ENCODE measurements at regions not wholly inside any gene's neighbourhood (a gene's known extent, or its start where the extent isn't known, plus 50 kb on each side); places are given as distances from the start of the nearest gene placed in this dataset.
"Not testable (repeated sequence)": the region's sequence is repeated elsewhere in the genome, so short reads cannot be mapped to it uniquely, and the experiment has no call there.

GRCh38 chr9:19935422-19935821 is 146.6 kb upstream of the SLC24A2 start:
- no peak for DNase-seq (ENCODE audit: low spot score)

GRCh38 chr9:19934301-19934871 is 145.5 kb upstream of the SLC24A2 start:
- DNase-seq (ENCODE audit: low spot score), result no peak

- DNase-seq (ENCODE audit: low spot score), result no peak
These were observed 142.5 kb upstream of the SLC24A2 start for GRCh38 chr9:19931098-19931890.

DNA sequence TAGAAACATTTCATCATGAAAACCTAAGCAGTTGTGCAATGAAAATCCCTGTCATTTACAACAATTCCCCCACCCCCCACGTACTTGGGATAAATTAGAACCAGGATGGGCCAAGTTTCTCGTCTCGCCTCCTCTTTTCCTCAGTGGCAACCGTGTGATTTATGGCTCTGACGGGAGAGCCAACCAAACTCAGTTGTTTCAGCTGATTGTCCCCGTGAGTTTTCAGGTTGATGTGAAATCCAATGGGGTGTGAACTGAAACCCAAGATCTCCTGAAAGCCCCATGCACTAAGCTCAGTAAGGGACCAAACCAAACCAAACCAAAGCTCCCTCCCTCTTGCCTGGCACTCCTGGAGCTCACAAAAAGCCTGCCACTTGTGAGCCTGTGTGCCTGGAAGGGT is 138.7 kb upstream of the SLC24A2 start:
- DNase-seq (ENCODE audit: low spot score), result no peak

DNA sequence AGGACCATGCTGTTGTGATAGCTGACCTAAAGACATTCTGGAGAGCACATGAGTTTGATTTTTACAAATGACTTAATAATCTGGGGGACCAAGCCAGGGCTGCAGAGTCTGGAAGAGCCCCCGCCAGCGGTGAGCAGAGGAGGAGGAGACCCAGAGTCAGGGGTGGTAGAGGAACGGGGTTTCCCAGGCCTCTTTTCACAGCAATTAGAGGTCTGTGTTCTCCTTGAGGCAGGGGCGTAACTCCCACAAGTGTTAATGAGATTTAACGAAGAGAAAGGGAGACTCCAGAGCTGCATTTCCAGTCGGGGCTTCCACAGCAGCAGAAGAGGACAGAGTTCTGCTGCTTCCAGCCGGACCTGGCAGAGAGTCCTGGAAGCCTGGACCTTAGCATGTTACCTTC is 137.9 kb upstream of the SLC24A2 start:
- DNase-seq (ENCODE audit: low spot score), result no peak

- peak; percentile 86 for DNase-seq (ENCODE audit: low spot score)
These were observed 137.1 kb upstream of the SLC24A2 start for GRCh38 chr9:19925674-19926503.

DNA sequence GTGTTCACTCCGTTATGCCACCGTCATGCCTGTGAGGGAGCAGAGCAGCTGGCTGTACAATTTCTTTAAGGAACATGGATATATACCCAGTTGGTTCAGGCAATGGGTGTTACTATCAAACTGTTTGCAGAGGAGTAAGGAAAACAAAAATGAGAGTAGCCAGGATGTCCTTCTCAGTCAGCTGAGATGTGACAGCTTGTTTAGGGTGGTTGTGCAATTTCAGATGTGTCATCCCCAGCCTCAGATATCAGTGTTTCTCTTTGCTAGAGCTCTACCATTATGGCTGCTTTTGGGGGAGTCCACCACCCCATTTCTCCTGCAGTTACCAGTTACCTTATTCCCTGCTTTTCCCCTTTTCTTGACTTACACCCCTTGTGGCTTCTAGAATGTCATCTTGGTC is 135.2 kb upstream of the SLC24A2 start:
- no peak for DNase-seq (ENCODE audit: low spot score)

DNA sequence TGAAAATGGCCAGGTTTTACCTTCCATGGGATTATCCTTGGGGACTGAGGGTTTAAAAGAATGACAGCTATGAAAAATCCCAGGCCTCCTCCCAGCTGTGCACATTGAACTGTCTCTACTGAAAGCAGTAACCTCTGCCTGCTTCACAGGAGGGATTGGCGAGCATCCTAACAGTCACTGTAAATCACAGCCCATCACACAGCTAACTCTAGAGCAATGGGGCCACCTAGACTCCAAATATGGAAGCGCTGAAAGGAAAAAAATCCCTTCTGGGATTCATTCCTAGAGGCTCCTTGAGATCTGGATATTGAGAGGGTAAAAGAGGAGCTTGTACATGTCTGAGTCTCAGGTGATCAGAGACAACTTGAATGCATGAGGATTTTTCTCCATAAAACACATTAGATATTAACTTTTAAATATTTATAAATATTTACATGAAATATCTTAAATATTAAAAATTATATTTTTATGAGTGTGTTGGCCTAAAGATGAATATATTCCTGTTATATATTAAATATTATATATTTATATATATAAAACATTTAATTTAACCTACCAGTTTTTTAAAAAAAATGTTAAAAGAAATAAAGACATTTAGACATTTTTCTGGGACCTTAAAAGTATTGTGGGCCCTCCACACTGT is 133.8 kb upstream of the SLC24A2 start:
- DNase-seq (ENCODE audit: low spot score), result no peak

DNA sequence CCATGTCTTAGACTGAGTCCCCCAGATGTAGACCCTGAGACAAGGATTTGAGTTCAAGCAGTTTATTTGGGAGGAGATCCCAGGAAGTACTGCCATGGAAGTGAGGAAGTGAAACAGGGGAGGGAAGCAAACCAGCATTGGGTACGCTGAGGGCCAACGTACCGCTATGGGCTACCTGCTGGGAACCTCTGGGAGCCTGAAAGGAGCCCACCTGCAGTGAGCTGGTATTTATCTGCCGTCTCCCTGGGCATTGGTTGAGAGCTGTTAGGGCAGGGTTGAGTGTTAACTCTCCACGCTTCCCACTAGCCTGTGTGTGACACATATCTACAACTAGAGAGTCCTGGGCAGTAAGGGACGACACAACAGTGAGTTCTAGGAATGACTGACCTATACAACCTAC is 131.6 kb upstream of the SLC24A2 start:
- DNase-seq (ENCODE audit: low spot score), result no peak

- DNase-seq (ENCODE audit: low spot score), result no peak
These were observed 129.8 kb upstream of the SLC24A2 start for GRCh38 chr9:19918630-19919029.

GRCh38 chr9:19914044-19914443 is 125.2 kb upstream of the SLC24A2 start:
- no peak for DNase-seq (ENCODE audit: low spot score)

DNA sequence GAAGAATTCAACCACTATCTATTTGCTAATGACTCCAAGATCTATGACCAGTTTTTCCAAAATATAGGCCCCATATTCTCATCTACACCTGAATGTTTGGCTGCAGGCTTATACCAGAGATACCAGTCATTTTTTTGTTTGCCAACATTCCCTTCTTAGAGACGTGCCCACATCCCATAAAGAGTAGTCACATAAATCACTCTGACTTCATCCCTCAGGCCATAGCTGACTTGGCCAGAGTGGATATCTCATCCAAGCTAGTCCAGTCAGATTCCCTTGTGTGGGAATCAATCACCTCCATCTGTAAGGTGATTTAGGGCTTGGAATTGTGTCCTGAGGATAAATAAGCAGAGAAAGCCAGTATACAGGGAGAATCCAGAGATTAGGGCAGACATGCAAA is 124.3 kb upstream of the SLC24A2 start:
- DNase-seq (ENCODE audit: low spot score), result no peak

GRCh38 chr9:19903076-19903475 is 114.2 kb upstream of the SLC24A2 start:
- DNase-seq (ENCODE audit: low spot score), result no peak

- no peak for DNase-seq (ENCODE audit: low spot score)
These were observed 112.7 kb upstream of the SLC24A2 start for GRCh38 chr9:19901586-19901985.

DNA sequence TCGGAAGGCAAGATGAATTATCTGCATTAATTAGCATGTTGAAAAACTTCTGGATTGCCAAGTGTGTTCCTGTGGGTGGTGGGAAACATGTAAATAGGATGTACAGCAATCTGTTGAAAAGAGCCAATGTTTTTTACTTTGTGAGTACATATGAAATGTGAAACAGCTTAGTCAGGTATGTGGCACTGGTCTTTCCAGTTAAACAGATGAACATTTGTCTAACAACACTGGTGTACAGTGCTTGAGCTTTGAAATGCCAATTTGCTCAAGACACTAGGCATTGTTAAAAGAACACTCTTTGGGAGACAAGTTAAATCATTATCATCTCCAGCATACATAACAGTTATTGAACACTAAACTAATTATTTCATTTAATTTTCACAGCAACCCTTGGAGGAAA is 107.3 kb upstream of the SLC24A2 start:
- no peak for DNase-seq (ENCODE audit: low spot score)

DNA sequence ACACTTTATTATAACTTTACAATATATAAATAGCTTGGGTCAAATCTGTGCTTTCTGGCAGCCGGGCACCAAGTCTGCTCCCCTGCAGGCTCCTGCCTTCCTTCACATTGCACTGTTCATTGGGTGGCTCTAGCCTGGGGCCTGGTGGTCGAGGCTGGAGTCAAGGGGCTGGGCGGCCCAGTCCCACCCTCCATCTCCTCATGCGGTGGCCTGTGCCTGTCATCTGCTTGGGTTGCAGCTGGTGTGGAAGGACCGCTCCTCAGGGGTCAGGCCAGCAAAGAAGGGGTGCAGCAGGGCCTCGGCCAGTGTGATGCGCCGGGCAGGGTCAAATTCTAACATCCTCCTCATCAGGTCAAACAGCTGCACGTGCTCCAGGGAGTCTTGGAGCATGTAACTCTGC is 106.7 kb upstream of the SLC24A2 start:
- not testable (repeated sequence) for DNase-seq (ENCODE audit: low spot score)

DNA sequence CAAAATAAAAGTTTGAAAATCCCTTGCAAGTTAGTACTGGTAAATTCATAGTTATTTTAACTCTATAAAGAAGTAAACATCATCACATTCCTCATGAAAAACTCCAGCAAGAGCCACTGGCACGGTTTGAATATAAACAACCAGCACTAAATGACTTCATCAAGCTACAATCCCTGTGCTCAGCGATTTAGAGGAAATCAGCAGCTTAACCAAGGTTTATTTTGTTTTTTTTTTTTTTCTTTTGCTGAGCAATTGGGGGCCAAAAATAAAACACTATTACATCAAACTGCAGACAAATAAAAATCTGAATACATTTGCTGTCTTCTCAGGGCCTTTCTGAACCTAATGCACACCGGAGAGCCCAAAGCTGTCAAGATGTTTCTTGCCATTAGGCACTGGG is 106.2 kb upstream of the SLC24A2 start:
- no peak for DNase-seq (ENCODE audit: low spot score)

GRCh38 chr9:19885608-19886007 is 96.8 kb upstream of the SLC24A2 start:
- no peak for DNase-seq (ENCODE audit: low spot score)

DNA sequence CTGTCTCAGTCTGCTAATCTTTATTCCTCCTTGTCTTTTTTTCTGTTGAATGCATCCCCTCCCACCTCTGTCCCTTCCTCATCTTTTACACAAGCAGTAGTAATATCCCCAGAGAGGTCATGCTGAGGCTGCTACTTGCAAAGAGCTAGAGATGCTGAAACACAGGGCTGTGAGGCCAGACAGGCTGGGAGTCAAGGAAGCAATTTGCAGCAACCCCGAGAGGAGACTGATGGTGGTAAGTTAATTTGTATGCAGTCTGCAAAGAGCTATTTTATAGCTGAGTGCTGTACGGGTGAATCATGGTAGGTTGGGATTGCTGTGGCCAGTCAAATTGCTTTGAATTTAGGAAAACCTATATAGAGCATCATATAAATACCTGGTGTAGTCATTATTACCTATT is 90.2 kb upstream of the SLC24A2 start:
- no peak for DNase-seq (ENCODE audit: low spot score)

GRCh38 chr9:19876569-19877316 is 87.9 kb upstream of the SLC24A2 start:
- no peak for DNase-seq (ENCODE audit: low spot score)

DNA sequence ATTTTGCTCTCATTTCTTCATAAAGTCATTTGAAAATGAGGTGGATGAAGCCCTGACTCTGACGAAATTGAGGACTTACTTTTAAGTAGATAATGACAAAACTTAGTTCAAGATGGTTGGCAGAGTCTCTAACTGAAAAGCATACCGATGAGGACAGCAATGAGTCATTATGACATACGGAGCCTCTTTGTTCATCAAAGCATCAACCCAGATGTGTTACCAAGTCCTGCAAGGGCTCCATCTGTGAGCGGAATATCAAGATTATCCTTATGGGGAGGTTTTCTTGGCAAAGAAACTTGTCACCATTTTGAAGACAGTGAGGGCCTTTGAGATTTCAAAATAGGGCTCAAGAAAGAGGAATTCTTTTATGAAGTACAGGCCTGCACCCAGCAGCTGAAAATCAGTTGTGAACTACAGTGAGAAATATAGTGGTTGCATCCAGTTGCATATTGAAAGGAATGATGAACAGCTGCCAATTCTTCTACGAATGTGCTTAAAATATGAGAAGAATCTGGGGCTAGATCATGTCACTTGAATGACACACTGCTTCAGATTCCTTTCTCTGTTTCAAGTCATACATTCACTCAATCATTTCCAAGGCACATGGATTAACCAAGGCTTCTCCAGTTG is 86.6 kb upstream of the SLC24A2 start:
- DNase-seq (ENCODE audit: low spot score), result no peak
